Heart left ventricle (tissue), 16 donors: ENCODE measurements at regions not wholly inside any gene's neighbourhood (a gene's known extent, or its start where the extent isn't known, plus 50 kb on each side); places are given as distances from the start of the nearest gene placed in this dataset.

Experiments used
- ATAC-seq, 4 donors: fragments of 200-7000 bp; cut with Tn5 transposase; one replicate each; pipeline ENCODE4 v1.9.1; 2020 to 2022; ENCODE audit warnings: moderate library complexity in 4 of 4, mild to moderate bottlenecking in 3 of 4, moderate number of reproducible peaks in 1 of 4
- DNase-seq, 5 donors: peaks; one replicate each; pipeline ENCODE4 v3.0.0-alpha.2; 2020
- H3K27ac ChIP-seq, 12 donors: fragments of 200-600 bp; sonication (generic) in 4 of 12; one replicate each; pipeline versions ENCODE4 v1.5.0 to v1.8.0; 2016 to 2022; ENCODE audit warnings: mild to moderate bottlenecking in 2 of 12
- H3K27me3 ChIP-seq, 9 donors: fragments of 200-600 bp; sonication (generic) in 2 of 9; one replicate each; pipeline versions ENCODE4 v1.5.1 to v1.8.0; 2016 to 2022; ENCODE audit warnings: mild to moderate bottlenecking in 3 of 9
- H3K36me3 ChIP-seq, 9 donors: fragments of 200-600 bp; sonication (generic) in 2 of 9; one replicate each; pipeline versions ENCODE4 v1.5.0 to v1.8.0; 2018 to 2022; ENCODE audit warnings: mild to moderate bottlenecking in 2 of 9
- H3K4me1 ChIP-seq, 12 donors: fragments of 200-600 bp; sonication (generic) in 4 of 12; one replicate each; pipeline versions ENCODE4 v1.5.0 to v1.8.0; 2016 to 2022; ENCODE audit warnings: mild to moderate bottlenecking in 3 of 12
- H3K4me3 ChIP-seq, 12 donors: fragments of 200-600 bp; sonication (generic) in 4 of 12; one replicate each; pipeline versions ENCODE4 v1.5.0 to v1.8.0; 2017 to 2022; ENCODE audit warnings: mild to moderate bottlenecking in 9 of 12, moderate library complexity in 4 of 12
- H3K9me3 ChIP-seq, 12 donors: fragments of 200-600 bp; sonication (generic) in 4 of 12; one replicate each; pipeline versions ENCODE4 v1.5.0 to v1.8.0; 2016 to 2022; ENCODE audit warnings: mild to moderate bottlenecking in 1 of 12
- CTCF ChIP-seq, 12 donors: fragments of 200-600 bp; sonication (generic) in 4 of 12; IDR thresholded peaks; one replicate each; pipeline versions ENCODE4 v1.5.0 to v1.8.0; 2018 to 2022; ENCODE audit warnings: antibody characterized with exemption in 12 of 12, mild to moderate bottlenecking in 5 of 12
- POLR2A ChIP-seq, 2 donors: fragments of 450-650 bp; IDR thresholded peaks; one replicate each; pipeline ENCODE4 v1.6.1; 2017; ENCODE audit warnings: antibody characterized with exemption in 2 of 2, mild to moderate bottlenecking in 2 of 2, moderate library complexity in 2 of 2
- WGBS, 4 donors: extraction: QIAGEN DNeasy Blood & Tissue Kit in 2 of 4; methylation state at CpG; one replicate each; pipeline versions ENCODE4 v1.1.5 to v1.1.7; 2013 to 2018; 5-methylcytosine and 5-hydroxymethylcytosine counted together
- intact Hi-C, 10 donors: fragments of 100-400 bp; cut with DNase I; formaldehyde crosslinking; loops; one replicate each; pipeline versions ENCODE4 v1.11.1 to v1.14.2; 2022
- donor health status: ischemic (EF 13 %, LVEDD 7.1; RV severe dilation, severe dysfunction).
- donor health status: healthy with polysubstance abuse.
- donor health status: DM: no; HTN: yes; CAD: no.
- donor health status: DM: no; HTN: no; CAD: no.
- donor health status: ischemic (EF 25% LVEDD 6.9; RV normal size, moderate dysfunction).
- donor health status: ischemic (EF 25% LVEDD 5.7; RV mildly dilated, moderate dysfunction).
- donor health status: healthy.
- donor health status: DM: yes; HTN: yes; CAD: no.
- donor health status: ischemic (EF 35%, LVEDD 5.7; RV mildly dilated, moderate dysfunction).
- donor health status: nonischemic (EF 11% LVEDD 7.7; RV severe dilation, severe dysfunction).
- donor health status: DM: yes; HTN: yes; CAD: no.
- donor health status: PGD.
- donor health status: ischemic (EF 29% LVEDD 5.4; RV normal size, mild dysfunction).
- donor health status: nonischemic (EF 23%, LVEDD 6.1; RV moderate dilation, normal function).

GRCh38 chr21:27759820-27760219, 792.9 kb upstream of the ADAMTS5 start:
- TF ChIP-seq POLR2A (IDR thresholded peaks at IDR 0.05) (no peak), CTCF (IDR thresholded peaks at IDR 0.05) (no peak)
- Histone ChIP-seq H3K27me3 (no peaks in the 10 kb centered on the region), H3K4me1 (peaks cover 0 to 16% (median 0%) of the 10 kb centered on the region in 12 donors), H3K9me3 (peaks cover 0 to 2% (median 0%) of the 10 kb centered on the region in 12 donors), H3K4me3 (no peak overlapping the region), H3K27ac (no peak overlapping the region), H3K36me3 (no peaks in the 10 kb centered on the region)
- ATAC-seq (no peak), DNase-seq (no peak)
- intact Hi-C loops = loop anchor here in 8 of 10 donors (5.0 to 10.0 kb wide), 7 partner anchors 45 to 985 kb away; no protein-coding TSS in a partner anchor

- Histone ChIP-seq H3K4me3 (no peak overlapping the region), H3K9me3 (peaks cover 0 to 2% (median 0%) of the 10 kb centered on the region in 12 donors), H3K36me3 (no peaks in the 10 kb centered on the region), H3K4me1 (peaks cover 0 to 16% (median 0%) of the 10 kb centered on the region in 12 donors), H3K27me3 (no peaks in the 10 kb centered on the region), H3K27ac (no peak overlapping the region)
- 82 to 85% (median 83%) methylated on average over 11 of the region's 11 CpGs for WGBS, 4 donors
- TF ChIP-seq POLR2A (IDR thresholded peaks at IDR 0.05) = no peak
- peak; percentile 16 to 64 (median 46) for TF ChIP-seq CTCF (IDR thresholded peaks at IDR 0.05)
- intact Hi-C loops = loop anchor here in 7 of 10 donors (5.0 to 10.0 kb wide), 5 partner anchors 46 to 983 kb away; no protein-coding TSS in a partner anchor
- peak; percentile 61 to 86 (median 72) for ATAC-seq
- DNase-seq = peak in 4 of 5 donors; percentile 23 to 60 (median 43)
Measured at GRCh38 chr21:27759091-27759659, 792.3 kb upstream of the ADAMTS5 start.

GRCh38 chr21:27756191-27756590, 789.3 kb upstream of the ADAMTS5 start:
- ATAC-seq = no peak
- Histone ChIP-seq H3K9me3 (no peaks in the 10 kb centered on the region), H3K27ac (no peak overlapping the region), H3K36me3 (no peaks in the 10 kb centered on the region), H3K27me3 (no peaks in the 10 kb centered on the region), H3K4me3 (no peak overlapping the region), H3K4me1 (peaks cover 0 to under 1% (median 0%) of the 10 kb centered on the region in 12 donors)
- 92 to 98% (median 93%) methylated on average over 2 of the region's 2 CpGs for WGBS, 4 donors
- no peak for TF ChIP-seq CTCF (IDR thresholded peaks at IDR 0.05)
- no peak for TF ChIP-seq POLR2A (IDR thresholded peaks at IDR 0.05)
- DNase-seq = no peak
- intact Hi-C loops = loop anchor here in 7 of 10 donors (5.0 to 10.0 kb wide), 5 partner anchors 49 to 986 kb away; no protein-coding TSS in a partner anchor

- H3K27me3 ChIP-seq = no peaks in the 10 kb centered on the region
- WGBS, 4 donors = 77 to 88% (median 86%) methylated on average over 7 of the region's 7 CpGs
- no peak for TF ChIP-seq CTCF (IDR thresholded peaks at IDR 0.05)
- no peak for TF ChIP-seq POLR2A (IDR thresholded peaks at IDR 0.05)
- H3K36me3 ChIP-seq = no peaks in the 10 kb centered on the region
- H3K4me1 ChIP-seq = peaks cover 0 to 3% (median 0%) of the 10 kb centered on the region in 12 donors
- intact Hi-C loops = no loop called here
- H3K27ac ChIP-seq = no peak overlapping the region
- ATAC-seq (no peak), DNase-seq (no peak)
- no peaks in the 10 kb centered on the region for H3K9me3 ChIP-seq
- no peak overlapping the region for H3K4me3 ChIP-seq
Measured at GRCh38 chr21:27743971-27744564, 777.2 kb upstream of the ADAMTS5 start.
